GM23338 (cell line): ENCODE measurements at regions not wholly inside any gene's neighbourhood (a gene's known extent, or its start where the extent isn't known, plus 50 kb on each side); places are given as distances from the start of the nearest gene placed in this dataset.

Experiments used
- ATAC-seq: fragments of 200-7000 bp; cut with Tn5 transposase; 3 replicates; pipeline ENCODE4 v1.9.1; 2020
- DNase-seq: peaks from one replicate; pipeline ENCODE4 v3.0.0-alpha.2; 2015; ENCODE audit warnings: low spot score
- H2AFZ ChIP-seq: fragments of 200-600 bp; sonication (generic); 2 replicates; pipeline ENCODE4 v1.8.0; 2016; ENCODE audit warnings: antibody characterized with exemption, mild to moderate bottlenecking, moderate library complexity
- H3F3A ChIP-seq: fragments of 200-600 bp; sonication (generic); replicated peaks from 2 replicates; pipeline ENCODE4 v1.8.0; 2017; ENCODE audit warnings: antibody characterized with exemption, mixed run types, low read depth
- H3K27ac ChIP-seq: fragments of 200-600 bp; sonication (generic); 2 replicates; pipeline ENCODE4 v1.6.1; 2016; ENCODE audit warnings: low read depth
- H3K27me3 ChIP-seq: fragments of 200-600 bp; sonication (generic); 2 replicates; pipeline ENCODE4 v1.8.0; 2016; ENCODE audit warnings: mild to moderate bottlenecking, mixed run types, moderate library complexity; ENCODE audit not compliant: insufficient read depth
- H3K36me3 ChIP-seq: fragments of 200-600 bp; sonication (generic); 2 replicates; pipeline ENCODE4 v1.8.0; 2016; ENCODE audit warnings: mild to moderate bottlenecking; ENCODE audit not compliant: insufficient read depth
- H3K4me1 ChIP-seq: fragments of 200-600 bp; sonication (generic); 2 replicates; pipeline ENCODE4 v1.8.0; 2016; ENCODE audit warnings: mild to moderate bottlenecking, moderate library complexity; ENCODE audit not compliant: insufficient read depth
- H3K4me2 ChIP-seq: fragments of 200-600 bp; sonication (generic); 2 replicates; pipeline ENCODE4 v1.7.1; 2017; ENCODE audit warnings: mixed run types
- H3K4me3 ChIP-seq: fragments of 200-600 bp; sonication (generic); 2 replicates; pipeline ENCODE4 v1.6.1; 2016; ENCODE audit warnings: mixed run types
- H3K79me2 ChIP-seq: fragments of 200-600 bp; sonication (generic); replicated peaks from 2 replicates; pipeline ENCODE4 v1.8.0; 2017; ENCODE audit warnings: mild to moderate bottlenecking; ENCODE audit not compliant: insufficient read depth
- H3K9me2 ChIP-seq: fragments of 200-600 bp; sonication (generic); 2 replicates; pipeline ENCODE4 v1.8.0; 2017; ENCODE audit not compliant: insufficient read depth
- H4K20me1 ChIP-seq: fragments of 200-600 bp; sonication (generic); replicated peaks from 2 replicates; pipeline ENCODE4 v1.8.0; 2017; ENCODE audit warnings: mild to moderate bottlenecking; ENCODE audit not compliant: insufficient read depth
- H3K27ac Mint-ChIP-seq: 2 replicates; pipeline ENCODE4 v1.8.0; 2020; ENCODE audit warnings: inconsistent platforms, mild to moderate bottlenecking, moderate library complexity, mixed read lengths
- H3K27me3 Mint-ChIP-seq: 3 replicates; pipeline ENCODE4 v1.8.0; 2022; ENCODE audit warnings: low read depth, mild to moderate bottlenecking, moderate library complexity, mixed read lengths, inconsistent platforms; ENCODE audit not compliant: insufficient read depth, poor library complexity
- H3K36me3 Mint-ChIP-seq: 3 replicates; pipeline ENCODE4 v1.8.0; 2021; ENCODE audit warnings: low read depth, mild to moderate bottlenecking, inconsistent platforms, moderate library complexity, mixed read lengths
- H3K4me1 Mint-ChIP-seq: 3 replicates; pipeline ENCODE4 v1.8.0; 2020; ENCODE audit warnings: mild to moderate bottlenecking, inconsistent platforms, mixed read lengths
- H3K4me3 Mint-ChIP-seq: 3 replicates; pipeline ENCODE4 v1.8.0; 2021; ENCODE audit warnings: moderate library complexity, mild to moderate bottlenecking, inconsistent platforms, mixed read lengths
- H3K9me3 Mint-ChIP-seq: 3 replicates; pipeline ENCODE4 v1.8.0; 2020; ENCODE audit warnings: moderate library complexity, mild to moderate bottlenecking, inconsistent platforms, mixed read lengths
- CREB1 ChIP-seq: fragments of 250-450 bp; sonication (Bioruptor Pico); IDR thresholded peaks from 2 replicates; pipeline ENCODE4 v1.5.0; 2020; ENCODE audit warnings: low read depth, mild to moderate bottlenecking, moderate library complexity
- EZH2phosphoT487 ChIP-seq: fragments of 200-600 bp; sonication (generic); IDR thresholded peaks from one replicate; pipeline ENCODE4 v1.8.1; 2018; ENCODE audit warnings: antibody characterized with exemption; ENCODE audit not compliant: unreplicated experiment
- NANOG ChIP-seq: IDR thresholded peaks from 2 replicates; pipeline ENCODE4 v1.6.1; 2016; ENCODE audit warnings: antibody characterized with exemption, borderline replicate concordance
- POLR2AphosphoS5 ChIP-seq: IDR thresholded peaks from 2 replicates; pipeline ENCODE4 v1.6.1; 2016; ENCODE audit warnings: antibody characterized with exemption, low read depth
- STAT1 ChIP-seq: IDR thresholded peaks from one replicate; pipeline ENCODE4 v1.6.1; 2016; ENCODE audit warnings: antibody characterized with exemption; ENCODE audit not compliant: unreplicated experiment
- ZNF114 ChIP-seq: fragments of 250-450 bp; sonication (Bioruptor Pico); IDR thresholded peaks from 2 replicates; pipeline ENCODE4 v1.5.0; 2020; ENCODE audit warnings: mild to moderate bottlenecking, moderate library complexity
- ZNF331 ChIP-seq: fragments of 250-450 bp; sonication (Bioruptor Pico); IDR thresholded peaks from 2 replicates; pipeline ENCODE4 v1.5.0; 2020; ENCODE audit warnings: low read depth, mild to moderate bottlenecking, moderate library complexity
- TF ChIP-seq, protein P1 (sequence below): fragments of 250-450 bp; sonication (Bioruptor Pico); IDR thresholded peaks from 2 replicates; pipeline ENCODE4 v1.5.0; 2020; ENCODE audit warnings: mild to moderate bottlenecking, moderate library complexity
- TF ChIP-seq, protein P2 (sequence below): IDR thresholded peaks from 2 replicates; pipeline ENCODE4 v1.6.1; 2016; ENCODE audit warnings: antibody characterized with exemption
- TF ChIP-seq, protein P3 (sequence below), 2 experiments: fragments of 200-600 bp in 1 of 2; sonication (generic) in 1 of 2; conservative IDR thresholded peaks; 2 replicates each; pipeline versions ENCODE4 v1.5.1 to v1.6.1; 2016 to 2017; ENCODE audit warnings: antibody characterized with exemption in 2 of 2, low read depth in 2 of 2, mild to moderate bottlenecking in 2 of 2, moderate library complexity in 1 of 2

DNA sequence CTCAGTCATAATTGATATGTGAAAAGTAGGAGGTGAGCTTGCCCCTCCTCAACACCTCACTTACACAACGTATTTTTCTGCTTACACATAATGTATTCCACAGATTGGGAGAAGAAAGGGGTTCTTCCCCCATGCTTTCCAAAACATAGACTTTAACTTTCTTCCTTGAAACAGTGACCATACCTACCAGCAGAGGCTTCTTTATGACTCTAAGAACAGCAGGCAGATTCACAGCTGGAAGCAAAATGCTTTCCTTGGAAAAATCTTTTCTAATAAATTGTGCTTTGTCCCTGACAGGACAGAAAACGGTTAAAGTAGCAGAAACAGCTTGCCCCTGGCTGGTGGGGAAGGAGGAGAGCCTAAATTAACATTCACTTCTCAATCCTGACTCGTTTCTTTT lies 629.1 kb upstream of the IMPG1 start:
- no peak overlapping the region for H3K27ac Mint-ChIP-seq
- H3K27ac ChIP-seq = no peak overlapping the region
- H3K4me2 ChIP-seq = no peak overlapping the region
- no peaks in the 10 kb centered on the region; the same call in 2 of the 3 replicates for H3K36me3 Mint-ChIP-seq
- H3K4me1 ChIP-seq = no peaks in the 10 kb centered on the region; the same call in 1 of the 2 replicates
- H3F3A ChIP-seq = no peaks in the 10 kb centered on the region
- no peaks in the 10 kb centered on the region for H3K27me3 Mint-ChIP-seq
- DNase-seq = no peak
- H3K36me3 ChIP-seq = no peaks in the 10 kb centered on the region
- H4K20me1 ChIP-seq = peaks cover 4% of the 10 kb centered on the region; the same call in 1 of the 2 replicates
- no peak for ATAC-seq
- no peak overlapping the region for H3K4me3 ChIP-seq
- H3K27me3 ChIP-seq = no peaks in the 10 kb centered on the region
- H3K9me3 Mint-ChIP-seq = no peaks in the 10 kb centered on the region
- peaks cover 7% of the 10 kb centered on the region; the same call in 2 of the 3 replicates for H3K4me1 Mint-ChIP-seq
- H2AFZ ChIP-seq = no peak overlapping the region
- no peaks in the 10 kb centered on the region for H3K9me2 ChIP-seq
- no peaks in the 10 kb centered on the region for H3K79me2 ChIP-seq
- H3K4me3 Mint-ChIP-seq = no peak overlapping the region
- no peak for TF ChIP-seq ZNF331 (CRISPR knock-in tag)
- no peak for TF ChIP-seq EZH2phosphoT487
- TF ChIP-seq ZNF114 = no peak
- no peak for TF ChIP-seq POLR2AphosphoS5
- no peak for TF ChIP-seq NANOG
- no peak for TF ChIP-seq CREB1 (CRISPR knock-in tag)
- TF ChIP-seq, protein P1, sequence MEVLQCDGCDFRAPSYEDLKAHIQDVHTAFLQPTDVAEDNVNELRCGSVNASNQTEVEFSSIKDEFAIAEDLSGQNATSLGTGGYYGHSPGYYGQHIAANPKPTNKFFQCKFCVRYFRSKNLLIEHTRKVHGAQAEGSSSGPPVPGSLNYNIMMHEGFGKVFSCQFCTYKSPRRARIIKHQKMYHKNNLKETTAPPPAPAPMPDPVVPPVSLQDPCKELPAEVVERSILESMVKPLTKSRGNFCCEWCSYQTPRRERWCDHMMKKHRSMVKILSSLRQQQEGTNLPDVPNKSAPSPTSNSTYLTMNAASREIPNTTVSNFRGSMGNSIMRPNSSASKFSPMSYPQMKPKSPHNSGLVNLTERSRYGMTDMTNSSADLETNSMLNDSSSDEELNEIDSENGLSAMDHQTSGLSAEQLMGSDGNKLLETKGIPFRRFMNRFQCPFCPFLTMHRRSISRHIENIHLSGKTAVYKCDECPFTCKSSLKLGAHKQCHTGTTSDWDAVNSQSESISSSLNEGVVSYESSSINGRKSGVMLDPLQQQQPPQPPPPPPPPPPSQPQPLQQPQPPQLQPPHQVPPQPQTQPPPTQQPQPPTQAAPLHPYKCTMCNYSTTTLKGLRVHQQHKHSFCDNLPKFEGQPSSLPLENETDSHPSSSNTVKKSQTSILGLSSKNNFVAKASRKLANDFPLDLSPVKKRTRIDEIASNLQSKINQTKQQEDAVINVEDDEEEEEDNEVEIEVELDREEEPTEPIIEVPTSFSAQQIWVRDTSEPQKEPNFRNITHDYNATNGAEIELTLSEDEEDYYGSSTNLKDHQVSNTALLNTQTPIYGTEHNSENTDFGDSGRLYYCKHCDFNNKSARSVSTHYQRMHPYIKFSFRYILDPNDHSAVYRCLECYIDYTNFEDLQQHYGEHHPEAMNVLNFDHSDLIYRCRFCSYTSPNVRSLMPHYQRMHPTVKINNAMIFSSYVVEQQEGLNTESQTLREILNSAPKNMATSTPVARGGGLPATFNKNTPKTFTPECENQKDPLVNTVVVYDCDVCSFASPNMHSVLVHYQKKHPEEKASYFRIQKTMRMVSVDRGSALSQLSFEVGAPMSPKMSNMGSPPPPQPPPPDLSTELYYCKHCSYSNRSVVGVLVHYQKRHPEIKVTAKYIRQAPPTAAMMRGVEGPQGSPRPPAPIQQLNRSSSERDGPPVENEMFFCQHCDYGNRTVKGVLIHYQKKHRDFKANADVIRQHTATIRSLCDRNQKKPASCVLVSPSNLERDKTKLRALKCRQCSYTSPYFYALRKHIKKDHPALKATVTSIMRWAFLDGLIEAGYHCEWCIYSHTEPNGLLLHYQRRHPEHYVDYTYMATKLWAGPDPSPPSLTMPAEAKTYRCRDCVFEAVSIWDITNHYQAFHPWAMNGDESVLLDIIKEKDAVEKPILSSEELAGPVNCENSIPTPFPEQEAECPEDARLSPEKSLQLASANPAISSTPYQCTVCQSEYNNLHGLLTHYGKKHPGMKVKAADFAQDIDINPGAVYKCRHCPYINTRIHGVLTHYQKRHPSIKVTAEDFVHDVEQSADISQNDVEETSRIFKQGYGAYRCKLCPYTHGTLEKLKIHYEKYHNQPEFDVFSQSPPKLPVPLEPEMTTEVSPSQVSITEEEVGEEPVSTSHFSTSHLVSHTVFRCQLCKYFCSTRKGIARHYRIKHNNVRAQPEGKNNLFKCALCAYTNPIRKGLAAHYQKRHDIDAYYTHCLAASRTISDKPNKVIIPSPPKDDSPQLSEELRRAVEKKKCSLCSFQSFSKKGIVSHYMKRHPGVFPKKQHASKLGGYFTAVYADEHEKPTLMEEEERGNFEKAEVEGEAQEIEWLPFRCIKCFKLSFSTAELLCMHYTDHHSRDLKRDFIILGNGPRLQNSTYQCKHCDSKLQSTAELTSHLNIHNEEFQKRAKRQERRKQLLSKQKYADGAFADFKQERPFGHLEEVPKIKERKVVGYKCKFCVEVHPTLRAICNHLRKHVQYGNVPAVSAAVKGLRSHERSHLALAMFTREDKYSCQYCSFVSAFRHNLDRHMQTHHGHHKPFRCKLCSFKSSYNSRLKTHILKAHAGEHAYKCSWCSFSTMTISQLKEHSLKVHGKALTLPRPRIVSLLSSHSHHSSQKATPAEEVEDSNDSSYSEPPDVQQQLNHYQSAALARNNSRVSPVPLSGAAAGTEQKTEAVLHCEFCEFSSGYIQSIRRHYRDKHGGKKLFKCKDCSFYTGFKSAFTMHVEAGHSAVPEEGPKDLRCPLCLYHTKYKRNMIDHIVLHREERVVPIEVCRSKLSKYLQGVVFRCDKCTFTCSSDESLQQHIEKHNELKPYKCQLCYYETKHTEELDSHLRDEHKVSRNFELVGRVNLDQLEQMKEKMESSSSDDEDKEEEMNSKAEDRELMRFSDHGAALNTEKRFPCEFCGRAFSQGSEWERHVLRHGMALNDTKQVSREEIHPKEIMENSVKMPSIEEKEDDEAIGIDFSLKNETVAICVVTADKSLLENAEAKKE (CRISPR knock-in tag) = no peak
- TF ChIP-seq, protein P2, sequence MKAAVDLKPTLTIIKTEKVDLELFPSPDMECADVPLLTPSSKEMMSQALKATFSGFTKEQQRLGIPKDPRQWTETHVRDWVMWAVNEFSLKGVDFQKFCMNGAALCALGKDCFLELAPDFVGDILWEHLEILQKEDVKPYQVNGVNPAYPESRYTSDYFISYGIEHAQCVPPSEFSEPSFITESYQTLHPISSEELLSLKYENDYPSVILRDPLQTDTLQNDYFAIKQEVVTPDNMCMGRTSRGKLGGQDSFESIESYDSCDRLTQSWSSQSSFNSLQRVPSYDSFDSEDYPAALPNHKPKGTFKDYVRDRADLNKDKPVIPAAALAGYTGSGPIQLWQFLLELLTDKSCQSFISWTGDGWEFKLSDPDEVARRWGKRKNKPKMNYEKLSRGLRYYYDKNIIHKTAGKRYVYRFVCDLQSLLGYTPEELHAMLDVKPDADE = no peak
- TF ChIP-seq, protein P3, sequence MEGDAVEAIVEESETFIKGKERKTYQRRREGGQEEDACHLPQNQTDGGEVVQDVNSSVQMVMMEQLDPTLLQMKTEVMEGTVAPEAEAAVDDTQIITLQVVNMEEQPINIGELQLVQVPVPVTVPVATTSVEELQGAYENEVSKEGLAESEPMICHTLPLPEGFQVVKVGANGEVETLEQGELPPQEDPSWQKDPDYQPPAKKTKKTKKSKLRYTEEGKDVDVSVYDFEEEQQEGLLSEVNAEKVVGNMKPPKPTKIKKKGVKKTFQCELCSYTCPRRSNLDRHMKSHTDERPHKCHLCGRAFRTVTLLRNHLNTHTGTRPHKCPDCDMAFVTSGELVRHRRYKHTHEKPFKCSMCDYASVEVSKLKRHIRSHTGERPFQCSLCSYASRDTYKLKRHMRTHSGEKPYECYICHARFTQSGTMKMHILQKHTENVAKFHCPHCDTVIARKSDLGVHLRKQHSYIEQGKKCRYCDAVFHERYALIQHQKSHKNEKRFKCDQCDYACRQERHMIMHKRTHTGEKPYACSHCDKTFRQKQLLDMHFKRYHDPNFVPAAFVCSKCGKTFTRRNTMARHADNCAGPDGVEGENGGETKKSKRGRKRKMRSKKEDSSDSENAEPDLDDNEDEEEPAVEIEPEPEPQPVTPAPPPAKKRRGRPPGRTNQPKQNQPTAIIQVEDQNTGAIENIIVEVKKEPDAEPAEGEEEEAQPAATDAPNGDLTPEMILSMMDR (conservative IDR thresholded peaks at IDR 0.05; ENCODE audit: low read depth in 2 of 2) = no peak
- TF ChIP-seq STAT1 = no peak
